ENCODE measurements at regions not wholly inside any gene's neighbourhood (a gene's known extent, or its start where the extent isn't known, plus 50 kb on each side); places are given as distances from the start of the nearest gene placed in this dataset.

GRCh38 chr21:18191139-18191538 is 53.5 kb upstream of the CHODL start:
- ChIA-PET CTCF (ENCODE audit: partially characterized antibody) (no interaction called here), POLR2A (ENCODE audit: partially characterized antibody) (no interaction called here)
- no peak overlapping the region for H3K4me3 Mint-ChIP-seq
- no peaks in the 10 kb centered on the region for H3K4me1 Mint-ChIP-seq
- no peaks in the 10 kb centered on the region for H3K27me3 Mint-ChIP-seq
- Histone ChIP-seq H3K36me3 (ENCODE audit: insufficient read depth, low read length) (no peaks in the 10 kb centered on the region), H3K4me1 (ENCODE audit: insufficient read depth, low read length) (no peaks in the 10 kb centered on the region), H3K4me3 (ENCODE audit: low read length in 2 of 2) (no peak overlapping the region), H3K27ac (ENCODE audit: low read depth, low read length) (no peak overlapping the region), H3K27me3 (ENCODE audit: insufficient read depth, low read length) (no peaks in the 10 kb centered on the region), H3K9me3 (ENCODE audit: control insufficient read depth in 1 of 2, low read length in 2 of 2) (no peaks in the 10 kb centered on the region)
- no peak for DNase-seq
- H3K36me3 Mint-ChIP-seq = peaks cover 0 to 4% of the 10 kb centered on the region in 2 donors
- H3K9me3 Mint-ChIP-seq = peaks cover 2 to 17% (median 9%) of the 10 kb centered on the region in 8 donors
- H3K27ac Mint-ChIP-seq = no peak overlapping the region
- intact Hi-C loops (cut with micrococcal nuclease) = no loop called here

GRCh38 chr21:18178509-18178908 is 66.1 kb upstream of the CHODL start:
- ChIA-PET POLR2A (ENCODE audit: partially characterized antibody) (no interaction called here), CTCF (ENCODE audit: partially characterized antibody) (no interaction called here)
- no peaks in the 10 kb centered on the region for H3K4me1 Mint-ChIP-seq
- H3K27me3 Mint-ChIP-seq = no peaks in the 10 kb centered on the region
- no peaks in the 10 kb centered on the region for H3K36me3 ChIP-seq (ENCODE audit: insufficient read depth, low read length)
- peaks cover 0 to 13% (median 6%) of the 10 kb centered on the region in 8 donors for H3K9me3 Mint-ChIP-seq
- no peaks in the 10 kb centered on the region for H3K4me1 ChIP-seq (ENCODE audit: insufficient read depth, low read length)
- H3K27ac Mint-ChIP-seq = no peak overlapping the region
- H3K4me3 Mint-ChIP-seq = no peak overlapping the region
- H3K27me3 ChIP-seq (ENCODE audit: insufficient read depth, low read length) = no peaks in the 10 kb centered on the region
- no peak for DNase-seq
- no peaks in the 10 kb centered on the region for H3K9me3 ChIP-seq (ENCODE audit: control insufficient read depth in 1 of 2, low read length in 2 of 2)
- H3K4me3 ChIP-seq (ENCODE audit: low read length in 2 of 2) = no peak overlapping the region
- H3K27ac ChIP-seq (ENCODE audit: low read depth, low read length) = no peak overlapping the region
- no peaks in the 10 kb centered on the region for H3K36me3 Mint-ChIP-seq
- intact Hi-C loops (cut with micrococcal nuclease) = no loop called here

- Mint-ChIP-seq H3K36me3 (no peaks in the 10 kb centered on the region), H3K9me3 (peaks cover 0 to 23% (median 8%) of the 10 kb centered on the region in 8 donors), H3K4me3 (no peak overlapping the region), H3K27ac (no peak overlapping the region), H3K27me3 (no peaks in the 10 kb centered on the region), H3K4me1 (no peaks in the 10 kb centered on the region)
- no peaks in the 10 kb centered on the region for H3K4me1 ChIP-seq (ENCODE audit: insufficient read depth, low read length)
- no peak for DNase-seq
- POLR2A ChIA-PET (ENCODE audit: partially characterized antibody) = no interaction called here
- CTCF ChIA-PET (ENCODE audit: partially characterized antibody) = no interaction called here
- H3K27me3 ChIP-seq (ENCODE audit: insufficient read depth, low read length) = no peaks in the 10 kb centered on the region
- no peak overlapping the region for H3K4me3 ChIP-seq (ENCODE audit: low read length in 2 of 2)
- no peaks in the 10 kb centered on the region for H3K9me3 ChIP-seq (ENCODE audit: control insufficient read depth in 1 of 2, low read length in 2 of 2)
- no peak overlapping the region for H3K27ac ChIP-seq (ENCODE audit: low read depth, low read length)
- intact Hi-C loops (cut with micrococcal nuclease) = no loop called here
- no peaks in the 10 kb centered on the region for H3K36me3 ChIP-seq (ENCODE audit: insufficient read depth, low read length)
Observed at GRCh38 chr21:18174370-18174769, 70.3 kb upstream of the CHODL start.

- Histone ChIP-seq H3K36me3 (ENCODE audit: insufficient read depth, low read length) (no peaks in the 10 kb centered on the region), H3K27me3 (ENCODE audit: insufficient read depth, low read length) (no peaks in the 10 kb centered on the region), H3K4me3 (ENCODE audit: low read length in 2 of 2) (no peak overlapping the region), H3K9me3 (ENCODE audit: control insufficient read depth in 1 of 2, low read length in 2 of 2) (no peaks in the 10 kb centered on the region), H3K27ac (ENCODE audit: low read depth, low read length) (no peak overlapping the region), H3K4me1 (ENCODE audit: insufficient read depth, low read length) (no peaks in the 10 kb centered on the region)
- CTCF ChIA-PET (ENCODE audit: partially characterized antibody) = no interaction called here
- H3K4me3 Mint-ChIP-seq = no peak overlapping the region
- H3K36me3 Mint-ChIP-seq = no peaks in the 10 kb centered on the region
- H3K27me3 Mint-ChIP-seq = no peaks in the 10 kb centered on the region
- H3K27ac Mint-ChIP-seq = no peak overlapping the region
- POLR2A ChIA-PET (ENCODE audit: partially characterized antibody) = no interaction called here
- peaks cover 0 to 19% (median 11%) of the 10 kb centered on the region in 8 donors for H3K9me3 Mint-ChIP-seq
- no peak for DNase-seq
- no peaks in the 10 kb centered on the region for H3K4me1 Mint-ChIP-seq
- intact Hi-C loops (cut with micrococcal nuclease) = no loop called here
Observed at GRCh38 chr21:18170829-18171228, 73.8 kb upstream of the CHODL start.

GRCh38 chr21:18170221-18170620 is 74.4 kb upstream of the CHODL start:
- Histone ChIP-seq H3K27ac (ENCODE audit: low read depth, low read length) (no peak overlapping the region), H3K36me3 (ENCODE audit: insufficient read depth, low read length) (no peaks in the 10 kb centered on the region), H3K4me1 (ENCODE audit: insufficient read depth, low read length) (no peaks in the 10 kb centered on the region), H3K27me3 (ENCODE audit: insufficient read depth, low read length) (no peaks in the 10 kb centered on the region), H3K4me3 (ENCODE audit: low read length in 2 of 2) (no peak overlapping the region), H3K9me3 (ENCODE audit: control insufficient read depth in 1 of 2, low read length in 2 of 2) (no peaks in the 10 kb centered on the region)
- intact Hi-C loops (cut with micrococcal nuclease) = no loop called here
- POLR2A ChIA-PET (ENCODE audit: partially characterized antibody) = no interaction called here
- H3K27me3 Mint-ChIP-seq = no peaks in the 10 kb centered on the region
- H3K9me3 Mint-ChIP-seq = peaks cover 0 to 19% (median 11%) of the 10 kb centered on the region in 8 donors
- no peak overlapping the region for H3K27ac Mint-ChIP-seq
- CTCF ChIA-PET (ENCODE audit: partially characterized antibody) = no interaction called here
- H3K4me3 Mint-ChIP-seq = no peak overlapping the region
- H3K4me1 Mint-ChIP-seq = no peaks in the 10 kb centered on the region
- no peak for DNase-seq
- no peaks in the 10 kb centered on the region for H3K36me3 Mint-ChIP-seq

GRCh38 chr21:18168108-18168507 is 76.5 kb upstream of the CHODL start:
- H3K36me3 ChIP-seq (ENCODE audit: insufficient read depth, low read length) = no peaks in the 10 kb centered on the region
- no peaks in the 10 kb centered on the region for H3K4me1 Mint-ChIP-seq
- peaks cover 0 to 21% (median 10%) of the 10 kb centered on the region in 8 donors for H3K9me3 Mint-ChIP-seq
- no peak overlapping the region for H3K27ac ChIP-seq (ENCODE audit: low read depth, low read length)
- H3K4me3 ChIP-seq (ENCODE audit: low read length in 2 of 2) = no peak overlapping the region
- H3K27ac Mint-ChIP-seq = no peak overlapping the region
- H3K4me1 ChIP-seq (ENCODE audit: insufficient read depth, low read length) = no peaks in the 10 kb centered on the region
- no peaks in the 10 kb centered on the region for H3K36me3 Mint-ChIP-seq
- no peaks in the 10 kb centered on the region for H3K9me3 ChIP-seq (ENCODE audit: control insufficient read depth in 1 of 2, low read length in 2 of 2)
- no peak overlapping the region for H3K4me3 Mint-ChIP-seq
- ChIA-PET CTCF (ENCODE audit: partially characterized antibody) (no interaction called here), POLR2A (ENCODE audit: partially characterized antibody) (no interaction called here)
- no peaks in the 10 kb centered on the region for H3K27me3 Mint-ChIP-seq
- no peak for DNase-seq
- intact Hi-C loops (cut with micrococcal nuclease) = no loop called here
- no peaks in the 10 kb centered on the region for H3K27me3 ChIP-seq (ENCODE audit: insufficient read depth, low read length)

GRCh38 chr21:18164933-18165332 is 79.7 kb upstream of the CHODL start:
- no peaks in the 10 kb centered on the region for H3K36me3 Mint-ChIP-seq
- Histone ChIP-seq H3K27ac (ENCODE audit: low read depth, low read length) (no peak overlapping the region), H3K4me3 (ENCODE audit: low read length in 2 of 2) (no peak overlapping the region), H3K9me3 (ENCODE audit: control insufficient read depth in 1 of 2, low read length in 2 of 2) (no peaks in the 10 kb centered on the region), H3K36me3 (ENCODE audit: insufficient read depth, low read length) (no peaks in the 10 kb centered on the region), H3K27me3 (ENCODE audit: insufficient read depth, low read length) (no peaks in the 10 kb centered on the region), H3K4me1 (ENCODE audit: insufficient read depth, low read length) (no peaks in the 10 kb centered on the region)
- no peak overlapping the region for H3K4me3 Mint-ChIP-seq
- ChIA-PET CTCF (ENCODE audit: partially characterized antibody) (interaction anchor here (1.3 kb wide), 2 partner anchors 11 to 124 kb away, joined by 3 to 4 read pairs; no protein-coding TSS in a partner anchor), POLR2A (ENCODE audit: partially characterized antibody) (no interaction called here)
- intact Hi-C loops (cut with micrococcal nuclease) = no loop called here
- no peaks in the 10 kb centered on the region for H3K27me3 Mint-ChIP-seq
- H3K4me1 Mint-ChIP-seq = peaks cover 0 to 1% (median 0%) of the 10 kb centered on the region in 4 donors
- H3K27ac Mint-ChIP-seq = no peak overlapping the region
- H3K9me3 Mint-ChIP-seq = peaks cover 0 to 20% (median 9%) of the 10 kb centered on the region in 8 donors
- no peak for DNase-seq

GRCh38 chr21:18164483-18164882 is 80.2 kb upstream of the CHODL start:
- no peak overlapping the region for H3K4me3 ChIP-seq (ENCODE audit: low read length in 2 of 2)
- CTCF ChIA-PET (ENCODE audit: partially characterized antibody) = interaction anchor here (1.3 kb wide), 2 partner anchors 12 to 124 kb away, joined by 3 to 4 read pairs; no protein-coding TSS in a partner anchor
- no peak overlapping the region for H3K27ac Mint-ChIP-seq

More at GRCh38 chr21:18164483-18164882, 80.2 kb upstream of the CHODL start:
- H3K9me3 ChIP-seq (ENCODE audit: control insufficient read depth in 1 of 2, low read length in 2 of 2) = no peaks in the 10 kb centered on the region
- peaks cover 0 to 20% (median 8%) of the 10 kb centered on the region in 8 donors for H3K9me3 Mint-ChIP-seq
- no peak overlapping the region for H3K27ac ChIP-seq (ENCODE audit: low read depth, low read length)
- H3K36me3 Mint-ChIP-seq = no peaks in the 10 kb centered on the region
- H3K4me1 ChIP-seq (ENCODE audit: insufficient read depth, low read length) = no peaks in the 10 kb centered on the region
- peaks cover 0 to 1% (median 0%) of the 10 kb centered on the region in 4 donors for H3K4me1 Mint-ChIP-seq
- intact Hi-C loops (cut with micrococcal nuclease) = no loop called here
- no peak overlapping the region for H3K4me3 Mint-ChIP-seq
- DNase-seq = no peak
- no peaks in the 10 kb centered on the region for H3K36me3 ChIP-seq (ENCODE audit: insufficient read depth, low read length)
- POLR2A ChIA-PET (ENCODE audit: partially characterized antibody) = no interaction called here
- H3K27me3 ChIP-seq (ENCODE audit: insufficient read depth, low read length) = no peaks in the 10 kb centered on the region
- H3K27me3 Mint-ChIP-seq = no peaks in the 10 kb centered on the region

Measured in CD4-positive, alpha-beta memory T cell (primary cell).